SIG-M5 treated with dmso at 0.1 percent for 504 hours (cell line): ENCODE measurements at regions not wholly inside any gene's neighbourhood (a gene's known extent, or its start where the extent isn't known, plus 50 kb on each side); places are given as distances from the start of the nearest gene placed in this dataset.
"Not testable (repeated sequence)": the region's sequence is repeated elsewhere in the genome, so short reads cannot be mapped to it uniquely, and the experiment has no call there.

ENCODE experiments used
- DNase-seq: peaks from one replicate; lab custom pipeline; 2025; ENCODE audit not compliant: unreplicated experiment; lab: John Stamatoyannopoulos, UW

- DNase-seq: not testable (repeated sequence)
These were observed 63.8 kb downstream of the CLEC18A start for GRCh38 chr16:70014915-70015314.

- not testable (repeated sequence) for DNase-seq
These were observed 65.6 kb downstream of the CLEC18A start for GRCh38 chr16:70016751-70017150.

- DNase-seq: peak; percentile 49
These were observed 67.1 kb downstream of the CLEC18A start for GRCh38 chr16:70018254-70018653.

GRCh38 chr16:70023207-70023606 lies 72.1 kb downstream of the CLEC18A start:
- DNase-seq: not testable (repeated sequence)

- not testable (repeated sequence) for DNase-seq
These were observed 72.8 kb downstream of the CLEC18A start for GRCh38 chr16:70023956-70024355.

GRCh38 chr16:70026165-70026854 lies 75.2 kb downstream of the CLEC18A start:
- not testable (repeated sequence) for DNase-seq

GRCh38 chr16:70032906-70033305 lies 81.2 kb upstream of the PDPR start:
- DNase-seq: not testable (repeated sequence)

GRCh38 chr16:70037913-70038312 lies 76.2 kb upstream of the PDPR start:
- not testable (repeated sequence) for DNase-seq

- not testable (repeated sequence) for DNase-seq
These were observed 73.6 kb upstream of the PDPR start for GRCh38 chr16:70040554-70040953.

- not testable (repeated sequence) for DNase-seq
These were observed 70.5 kb upstream of the PDPR start for GRCh38 chr16:70043538-70044067.

- not testable (repeated sequence) for DNase-seq
These were observed 67.6 kb upstream of the PDPR start for GRCh38 chr16:70046560-70046959.

- DNase-seq: not testable (repeated sequence)
These were observed 66.0 kb upstream of the PDPR start for GRCh38 chr16:70048083-70048482.

GRCh38 chr16:70058056-70058455 lies 56.1 kb upstream of the PDPR start:
- DNase-seq: not testable (repeated sequence)

GRCh38 chr16:70059429-70059828 lies 54.7 kb upstream of the PDPR start:
- not testable (repeated sequence) for DNase-seq

GRCh38 chr16:70060521-70061027 lies 53.6 kb upstream of the PDPR start:
- not testable (repeated sequence) for DNase-seq

GRCh38 chr16:70061671-70062218 lies 52.4 kb upstream of the PDPR start:
- not testable (repeated sequence) for DNase-seq

GRCh38 chr16:70062947-70063346 lies 51.2 kb upstream of the PDPR start:
- not testable (repeated sequence) for DNase-seq
